ENCODE measurements at regions not wholly inside any gene's neighbourhood (a gene's known extent, or its start where the extent isn't known, plus 50 kb on each side); places are given as distances from the start of the nearest gene placed in this dataset.

DNA sequence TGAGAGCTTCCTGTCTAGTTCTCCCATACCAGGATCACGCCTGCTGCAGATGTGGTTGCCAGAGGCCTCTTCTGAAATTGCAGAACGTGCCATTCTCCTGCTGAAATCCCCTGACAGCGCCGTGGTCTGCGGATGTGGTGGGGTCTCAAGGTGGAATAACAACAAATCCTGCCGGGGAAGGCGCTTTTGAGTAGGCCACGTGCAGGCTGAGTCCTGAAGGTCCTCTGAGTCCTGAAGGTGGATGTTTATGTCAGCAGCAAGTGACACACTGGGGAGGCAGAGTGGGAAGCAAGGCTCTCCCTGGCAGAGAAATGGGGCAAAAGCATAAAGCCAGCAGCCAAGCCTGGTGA lies 241.4 kb downstream of the MYCN start:
- TF ChIP-seq JUND (IDR thresholded peaks at IDR 0.05; ENCODE audit: low read length) (no peak), POU5F1 (IDR thresholded peaks at IDR 0.05; ENCODE audit: low read depth, low read length) (no peak), TAF7 (optimal IDR thresholded peaks at IDR 0.05; ENCODE audit: borderline replicate concordance, low read depth, low read length) (no peak), CTCF (IDR thresholded peaks at IDR 0.05; ENCODE audit: control extremely low read depth in 1 of 3, insufficient read depth in 1 of 3, low read depth in 1 of 3, low read length in 3 of 3) (no peak), POLR2AphosphoS5 (IDR thresholded peaks at IDR 0.05; ENCODE audit: low read depth, low read length) (no peak), CHD2 (IDR thresholded peaks at IDR 0.05; ENCODE audit: low read length) (no peak), TAF1 (IDR thresholded peaks at IDR 0.05; ENCODE audit: low read depth, low read length) (no peak), GABPA (IDR thresholded peaks at IDR 0.05; ENCODE audit: borderline replicate concordance, insufficient read depth, low read length) (no peak), POLR2A (IDR thresholded peaks at IDR 0.05; ENCODE audit: control extremely low read depth in 1 of 2, low read depth in 2 of 2, low read length in 2 of 2) (no peak)
- TF ChIP-seq, protein P1, sequence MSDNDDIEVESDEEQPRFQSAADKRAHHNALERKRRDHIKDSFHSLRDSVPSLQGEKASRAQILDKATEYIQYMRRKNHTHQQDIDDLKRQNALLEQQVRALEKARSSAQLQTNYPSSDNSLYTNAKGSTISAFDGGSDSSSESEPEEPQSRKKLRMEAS (IDR thresholded peaks at IDR 0.05): no peak
- TF ChIP-seq, protein P2, sequence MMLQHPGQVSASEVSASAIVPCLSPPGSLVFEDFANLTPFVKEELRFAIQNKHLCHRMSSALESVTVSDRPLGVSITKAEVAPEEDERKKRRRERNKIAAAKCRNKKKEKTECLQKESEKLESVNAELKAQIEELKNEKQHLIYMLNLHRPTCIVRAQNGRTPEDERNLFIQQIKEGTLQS (IDR thresholded peaks at IDR 0.05; ENCODE audit: insufficient read depth, low read depth, low read length): no peak
- TF ChIP-seq, protein P3, sequence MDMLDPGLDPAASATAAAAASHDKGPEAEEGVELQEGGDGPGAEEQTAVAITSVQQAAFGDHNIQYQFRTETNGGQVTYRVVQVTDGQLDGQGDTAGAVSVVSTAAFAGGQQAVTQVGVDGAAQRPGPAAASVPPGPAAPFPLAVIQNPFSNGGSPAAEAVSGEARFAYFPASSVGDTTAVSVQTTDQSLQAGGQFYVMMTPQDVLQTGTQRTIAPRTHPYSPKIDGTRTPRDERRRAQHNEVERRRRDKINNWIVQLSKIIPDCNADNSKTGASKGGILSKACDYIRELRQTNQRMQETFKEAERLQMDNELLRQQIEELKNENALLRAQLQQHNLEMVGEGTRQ (IDR thresholded peaks at IDR 0.05; ENCODE audit: low read length): no peak

Data from H1 (cell line).